WTC11 (cell line): ENCODE measurements at regions not wholly inside any gene's neighbourhood (a gene's known extent, or its start where the extent isn't known, plus 50 kb on each side); places are given as distances from the start of the nearest gene placed in this dataset.

ENCODE experiments used
- ATAC-seq: fragments of 200-7000 bp; cut with Tn5 transposase; 2 replicates; pipeline ENCODE4 v1.10.0; 2021; ENCODE audit warnings: mild to moderate bottlenecking, moderate library complexity
- CTCF ChIA-PET: fragments of 300-600 bp; sonication (Branson Sonifier 250); formaldehyde crosslinking; loops from one replicate; lab custom pipeline; 2021; ENCODE audit warnings: antibody characterized with exemption; lab: Charles Lee
- POLR2A ChIA-PET: fragments of 350-600 bp; sonication (Branson Sonifier 250); formaldehyde crosslinking; loops from one replicate; lab custom pipeline; 2021; ENCODE audit warnings: antibody characterized with exemption; lab: Charles Lee
- DNase-seq: peaks from one replicate; pipeline ENCODE4 v3.0.0; 2021; ENCODE audit warnings: low spot score
- H3K27ac Mint-ChIP-seq: 2 replicates; pipeline ENCODE4 v1.8.0; 2021; ENCODE audit warnings: mixed read lengths
- H3K27me3 Mint-ChIP-seq: 2 replicates; pipeline ENCODE4 v1.8.0; 2021; ENCODE audit warnings: low read depth, mild to moderate bottlenecking, moderate library complexity, mixed read lengths
- H3K36me3 Mint-ChIP-seq: 2 replicates; pipeline ENCODE4 v1.8.0; 2021; ENCODE audit warnings: mixed read lengths
- H3K4me1 Mint-ChIP-seq: 2 replicates; pipeline ENCODE4 v1.8.0; 2022; ENCODE audit warnings: mixed read lengths
- H3K4me3 Mint-ChIP-seq: 2 replicates; pipeline ENCODE4 v1.8.0; 2021; ENCODE audit warnings: mild to moderate bottlenecking, moderate library complexity, mixed read lengths
- H3K9me3 Mint-ChIP-seq: 2 replicates; pipeline ENCODE4 v1.8.0; 2021; ENCODE audit warnings: mixed read lengths
- CBFB ChIP-seq: sonication (generic); formaldehyde crosslinking; IDR thresholded peaks from 2 replicates; pipeline ENCODE4 v1.8.1; 2022; ENCODE audit warnings: mild to moderate bottlenecking, low read depth, missing genetic modification reagents
- CREB1 ChIP-seq: sonication (generic); formaldehyde crosslinking; IDR thresholded peaks from 2 replicates; pipeline ENCODE4 v1.8.0; 2023; ENCODE audit warnings: mild to moderate bottlenecking, missing genetic modification reagents
- ESRRA ChIP-seq: sonication (generic); formaldehyde crosslinking; IDR thresholded peaks from 2 replicates; pipeline ENCODE4 v1.8.1; 2022; ENCODE audit warnings: mild to moderate bottlenecking, missing genetic modification reagents, borderline replicate concordance
- MYBL2 ChIP-seq: sonication (generic); formaldehyde crosslinking; IDR thresholded peaks from 2 replicates; pipeline ENCODE4 v1.8.1; 2023; ENCODE audit warnings: mild to moderate bottlenecking, moderate library complexity, missing genetic modification reagents
- NR2C2 ChIP-seq: sonication (generic); formaldehyde crosslinking; IDR thresholded peaks from 2 replicates; pipeline ENCODE4 v1.8.0; 2022; ENCODE audit warnings: mild to moderate bottlenecking, missing genetic modification reagents
- TCF7 ChIP-seq: sonication (generic); formaldehyde crosslinking; IDR thresholded peaks from 2 replicates; pipeline ENCODE4 v1.8.0; 2022; ENCODE audit warnings: mild to moderate bottlenecking, low read depth, missing genetic modification reagents, moderate library complexity
- TP53 ChIP-seq: sonication (generic); formaldehyde crosslinking; IDR thresholded peaks from 2 replicates; pipeline ENCODE4 v1.8.1; 2023; ENCODE audit warnings: mild to moderate bottlenecking, missing genetic modification reagents
- ZNF263 ChIP-seq: sonication (generic); formaldehyde crosslinking; IDR thresholded peaks from 2 replicates; pipeline ENCODE4 v1.8.1; 2022; ENCODE audit warnings: low read depth, mild to moderate bottlenecking, moderate library complexity, missing genetic modification reagents
- ZNF317 ChIP-seq: sonication (generic); formaldehyde crosslinking; IDR thresholded peaks from 2 replicates; pipeline ENCODE4 v1.8.1; 2023; ENCODE audit warnings: low read depth, mild to moderate bottlenecking, moderate library complexity, missing genetic modification reagents, borderline replicate concordance
- ZNF396 ChIP-seq: fragments of 250-450 bp; sonication (Bioruptor Pico); IDR thresholded peaks from 2 replicates; pipeline ENCODE4 v1.8.0; 2021; ENCODE audit warnings: mild to moderate bottlenecking, moderate library complexity, borderline replicate concordance
- TF ChIP-seq, protein P1 (sequence below): sonication (generic); formaldehyde crosslinking; IDR thresholded peaks from 2 replicates; pipeline ENCODE4 v1.8.0; 2023; ENCODE audit warnings: missing genetic modification reagents
- TF ChIP-seq, protein P2 (sequence below): sonication (generic); formaldehyde crosslinking; IDR thresholded peaks from 2 replicates; pipeline ENCODE4 v1.8.1; 2022; ENCODE audit warnings: mild to moderate bottlenecking, moderate library complexity, missing genetic modification reagents
- TF ChIP-seq, protein P3 (sequence below): sonication (generic); formaldehyde crosslinking; IDR thresholded peaks from 2 replicates; pipeline ENCODE4 v1.8.0; 2022; ENCODE audit warnings: missing genetic modification reagents
- TF ChIP-seq, protein P4 (sequence below): fragments of 250-450 bp; sonication (Bioruptor Pico); conservative IDR thresholded peaks from 2 replicates; pipeline ENCODE4 v1.9.0; 2021; ENCODE audit warnings: mild to moderate bottlenecking
- TF ChIP-seq, protein P5 (sequence below): sonication (generic); formaldehyde crosslinking; IDR thresholded peaks from 2 replicates; pipeline ENCODE4 v1.8.1; 2023; ENCODE audit warnings: mild to moderate bottlenecking, missing genetic modification reagents

DNA sequence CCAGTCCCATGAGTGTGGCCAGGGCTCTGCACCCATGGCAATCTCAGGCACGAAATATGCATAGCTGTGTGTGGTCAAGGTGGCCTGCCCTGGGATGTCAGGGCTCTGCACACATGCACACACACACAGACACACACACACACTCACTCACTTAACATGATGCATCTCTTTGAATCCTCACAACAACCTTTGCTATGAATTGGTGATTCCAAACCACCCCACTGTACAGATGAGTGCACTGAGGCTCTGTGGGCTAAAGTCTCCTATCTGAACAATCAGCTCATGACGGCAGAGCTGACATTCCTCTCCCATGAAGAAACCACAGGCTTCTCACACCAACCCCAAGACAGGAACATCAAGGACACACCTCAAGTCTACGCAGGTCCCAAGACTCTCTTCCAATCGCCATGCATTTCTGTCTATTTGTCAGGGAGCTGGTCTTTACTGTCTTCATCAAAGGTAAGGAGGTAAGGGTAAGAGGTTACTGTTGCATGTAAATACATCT is 131.6 kb downstream of the ETS2 start:
- Mint-ChIP-seq H3K27me3 (no peaks in the 10 kb centered on the region), H3K4me3 (no peak overlapping the region), H3K36me3 (peaks cover 6% of the 10 kb centered on the region), H3K4me1 (peaks cover 9% of the 10 kb centered on the region), H3K9me3 (peaks cover 26% of the 10 kb centered on the region), H3K27ac (no peak overlapping the region)
- DNase-seq (no peak), ATAC-seq (no peak)
- no peak for TF ChIP-seq ZNF317 (CRISPR knock-in tag)
- ChIA-PET CTCF (no interaction called here), POLR2A (no interaction called here)

DNA sequence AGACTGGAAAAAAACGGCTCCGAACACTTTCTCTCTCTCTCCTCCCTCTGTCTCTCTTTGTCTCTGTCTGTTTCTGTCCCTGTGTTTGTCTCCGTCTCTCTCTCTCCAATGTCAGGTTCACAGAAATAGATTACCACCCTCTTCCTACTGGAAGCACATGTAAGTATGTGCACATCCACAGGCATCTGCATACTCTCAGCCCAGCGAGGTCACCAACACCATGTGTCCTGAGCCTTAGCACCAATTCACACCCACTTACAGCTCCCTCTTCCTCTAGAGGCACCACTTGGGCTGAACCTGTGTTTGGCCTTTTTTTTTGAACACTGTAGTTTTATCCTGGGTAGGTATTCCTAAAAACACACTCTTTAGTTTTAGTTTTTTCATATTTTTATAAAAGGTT is 130.5 kb downstream of the ETS2 start:
- no peak overlapping the region for H3K4me3 Mint-ChIP-seq
- peaks cover 3% of the 10 kb centered on the region; the same call in 1 of the 2 replicates for H3K36me3 Mint-ChIP-seq
- peaks cover 18% of the 10 kb centered on the region for H3K9me3 Mint-ChIP-seq
- peaks cover 9% of the 10 kb centered on the region for H3K4me1 Mint-ChIP-seq
- TF ChIP-seq, protein P1, sequence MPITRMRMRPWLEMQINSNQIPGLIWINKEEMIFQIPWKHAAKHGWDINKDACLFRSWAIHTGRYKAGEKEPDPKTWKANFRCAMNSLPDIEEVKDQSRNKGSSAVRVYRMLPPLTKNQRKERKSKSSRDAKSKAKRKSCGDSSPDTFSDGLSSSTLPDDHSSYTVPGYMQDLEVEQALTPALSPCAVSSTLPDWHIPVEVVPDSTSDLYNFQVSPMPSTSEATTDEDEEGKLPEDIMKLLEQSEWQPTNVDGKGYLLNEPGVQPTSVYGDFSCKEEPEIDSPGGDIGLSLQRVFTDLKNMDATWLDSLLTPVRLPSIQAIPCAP (CRISPR knock-in tag): no peak
- TF ChIP-seq TP53 (CRISPR knock-in tag) (no peak), ESRRA (CRISPR knock-in tag) (no peak), MYBL2 (CRISPR knock-in tag) (no peak), ZNF396 (CRISPR knock-in tag) (no peak), ZNF317 (CRISPR knock-in tag) (no peak), NR2C2 (CRISPR knock-in tag) (no peak), CBFB (CRISPR knock-in tag) (no peak), ZNF263 (CRISPR knock-in tag) (no peak), TCF7 (CRISPR knock-in tag) (no peak), CREB1 (CRISPR knock-in tag) (no peak)
- TF ChIP-seq, protein P2, sequence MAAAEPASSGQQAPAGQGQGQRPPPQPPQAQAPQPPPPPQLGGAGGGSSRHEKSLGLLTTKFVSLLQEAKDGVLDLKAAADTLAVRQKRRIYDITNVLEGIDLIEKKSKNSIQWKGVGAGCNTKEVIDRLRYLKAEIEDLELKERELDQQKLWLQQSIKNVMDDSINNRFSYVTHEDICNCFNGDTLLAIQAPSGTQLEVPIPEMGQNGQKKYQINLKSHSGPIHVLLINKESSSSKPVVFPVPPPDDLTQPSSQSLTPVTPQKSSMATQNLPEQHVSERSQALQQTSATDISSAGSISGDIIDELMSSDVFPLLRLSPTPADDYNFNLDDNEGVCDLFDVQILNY: no peak
- TF ChIP-seq, protein P3, sequence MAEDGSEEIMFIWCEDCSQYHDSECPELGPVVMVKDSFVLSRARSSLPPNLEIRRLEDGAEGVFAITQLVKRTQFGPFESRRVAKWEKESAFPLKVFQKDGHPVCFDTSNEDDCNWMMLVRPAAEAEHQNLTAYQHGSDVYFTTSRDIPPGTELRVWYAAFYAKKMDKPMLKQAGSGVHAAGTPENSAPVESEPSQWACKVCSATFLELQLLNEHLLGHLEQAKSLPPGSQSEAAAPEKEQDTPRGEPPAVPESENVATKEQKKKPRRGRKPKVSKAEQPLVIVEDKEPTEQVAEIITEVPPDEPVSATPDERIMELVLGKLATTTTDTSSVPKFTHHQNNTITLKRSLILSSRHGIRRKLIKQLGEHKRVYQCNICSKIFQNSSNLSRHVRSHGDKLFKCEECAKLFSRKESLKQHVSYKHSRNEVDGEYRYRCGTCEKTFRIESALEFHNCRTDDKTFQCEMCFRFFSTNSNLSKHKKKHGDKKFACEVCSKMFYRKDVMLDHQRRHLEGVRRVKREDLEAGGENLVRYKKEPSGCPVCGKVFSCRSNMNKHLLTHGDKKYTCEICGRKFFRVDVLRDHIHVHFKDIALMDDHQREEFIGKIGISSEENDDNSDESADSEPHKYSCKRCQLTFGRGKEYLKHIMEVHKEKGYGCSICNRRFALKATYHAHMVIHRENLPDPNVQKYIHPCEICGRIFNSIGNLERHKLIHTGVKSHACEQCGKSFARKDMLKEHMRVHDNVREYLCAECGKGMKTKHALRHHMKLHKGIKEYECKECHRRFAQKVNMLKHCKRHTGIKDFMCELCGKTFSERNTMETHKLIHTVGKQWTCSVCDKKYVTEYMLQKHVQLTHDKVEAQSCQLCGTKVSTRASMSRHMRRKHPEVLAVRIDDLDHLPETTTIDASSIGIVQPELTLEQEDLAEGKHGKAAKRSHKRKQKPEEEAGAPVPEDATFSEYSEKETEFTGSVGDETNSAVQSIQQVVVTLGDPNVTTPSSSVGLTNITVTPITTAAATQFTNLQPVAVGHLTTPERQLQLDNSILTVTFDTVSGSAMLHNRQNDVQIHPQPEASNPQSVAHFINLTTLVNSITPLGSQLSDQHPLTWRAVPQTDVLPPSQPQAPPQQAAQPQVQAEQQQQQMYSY (CRISPR knock-in tag): no peak
- TF ChIP-seq, protein P4, sequence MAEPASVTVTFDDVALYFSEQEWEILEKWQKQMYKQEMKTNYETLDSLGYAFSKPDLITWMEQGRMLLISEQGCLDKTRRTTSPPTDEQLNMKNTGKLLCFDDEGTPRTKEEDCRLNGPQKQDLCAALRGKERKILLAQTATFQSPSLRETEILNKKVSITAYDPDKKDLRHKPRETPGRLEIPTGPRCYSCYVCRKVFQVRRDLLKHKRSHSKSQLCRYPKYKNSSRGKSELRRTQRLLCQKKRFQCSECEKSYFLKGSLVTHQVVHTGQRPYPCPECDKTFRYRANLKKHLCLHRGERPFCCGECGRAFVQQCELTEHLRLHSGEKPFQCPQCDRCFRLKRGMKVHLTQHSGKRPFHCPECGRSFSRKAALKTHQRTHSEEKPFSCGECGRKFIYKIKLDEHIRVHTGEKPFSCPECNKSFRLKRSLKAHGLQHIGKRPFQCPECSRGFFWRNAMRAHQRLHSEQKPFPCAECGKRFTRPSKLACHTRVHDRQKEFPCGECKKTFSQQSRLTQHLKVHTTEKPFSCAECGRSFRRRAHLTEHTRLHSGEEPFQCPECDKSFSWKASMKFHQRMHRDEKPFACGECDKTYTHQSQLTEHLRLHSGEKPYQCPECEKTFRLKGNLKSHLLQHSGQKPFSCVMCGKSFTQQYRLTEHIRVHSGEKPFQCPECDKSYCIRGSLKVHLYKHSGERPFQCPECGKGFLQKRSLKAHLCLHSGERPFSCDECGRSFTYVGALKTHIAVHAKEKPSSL (CRISPR knock-in tag): no peak
- TF ChIP-seq, protein P5, sequence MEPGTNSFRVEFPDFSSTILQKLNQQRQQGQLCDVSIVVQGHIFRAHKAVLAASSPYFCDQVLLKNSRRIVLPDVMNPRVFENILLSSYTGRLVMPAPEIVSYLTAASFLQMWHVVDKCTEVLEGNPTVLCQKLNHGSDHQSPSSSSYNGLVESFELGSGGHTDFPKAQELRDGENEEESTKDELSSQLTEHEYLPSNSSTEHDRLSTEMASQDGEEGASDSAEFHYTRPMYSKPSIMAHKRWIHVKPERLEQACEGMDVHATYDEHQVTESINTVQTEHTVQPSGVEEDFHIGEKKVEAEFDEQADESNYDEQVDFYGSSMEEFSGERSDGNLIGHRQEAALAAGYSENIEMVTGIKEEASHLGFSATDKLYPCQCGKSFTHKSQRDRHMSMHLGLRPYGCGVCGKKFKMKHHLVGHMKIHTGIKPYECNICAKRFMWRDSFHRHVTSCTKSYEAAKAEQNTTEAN (CRISPR knock-in tag): no peak
- H3K27me3 Mint-ChIP-seq: no peaks in the 10 kb centered on the region
- ChIA-PET POLR2A (no interaction called here), CTCF (no interaction called here)
- H3K27ac Mint-ChIP-seq: no peak overlapping the region
- ATAC-seq (no peak), DNase-seq (no peak)
